HCT116 (cell line): ENCODE measurements at regions not wholly inside any gene's neighbourhood (a gene's known extent, or its start where the extent isn't known, plus 50 kb on each side); places are given as distances from the start of the nearest gene placed in this dataset.

ENCODE experiments used
- CTCF ChIP-seq, 3 experiments: fragments of 200-600 bp in 1 of 3; sonication (generic) in 1 of 3; IDR thresholded peaks in 2 of 3; conservative IDR thresholded peaks in 1 of 3; 2 replicates each; pipeline ENCODE4 v1.5.1; 2012 to 2017; ENCODE audit warnings: low read depth in 2 of 3, low read length in 2 of 3, antibody characterized with exemption in 1 of 3, borderline replicate concordance in 1 of 3, control low read depth in 1 of 3, mild to moderate bottlenecking in 1 of 3, mixed read lengths in 1 of 3, mixed run types in 1 of 3, moderate library complexity in 1 of 3; ENCODE audit not compliant: insufficient read depth in 1 of 3
- EZH2 ChIP-seq: fragments of 200-600 bp; sonication (generic); IDR thresholded peaks from 2 replicates; pipeline ENCODE4 v1.6.1; 2017; ENCODE audit warnings: antibody characterized with exemption, mixed run types
- EZH2phosphoT487 ChIP-seq: fragments of 200-600 bp; IDR thresholded peaks from 2 replicates; pipeline ENCODE4 v1.6.1; 2018; ENCODE audit warnings: antibody characterized with exemption, borderline replicate concordance
- POLR2A ChIP-seq: IDR thresholded peaks from 2 replicates; pipeline ENCODE4 v1.7.0; 2011; ENCODE audit warnings: borderline replicate concordance; ENCODE audit not compliant: insufficient read depth, insufficient read length; ENCODE audit errors: extremely low read depth

GRCh38 chr21:35394049-35394448, 344.9 kb upstream of the RUNX1 start:
- TF ChIP-seq CTCF (IDR thresholded peaks at IDR 0.05 in 2 of 3, conservative IDR thresholded peaks at IDR 0.05 in 1 of 3; ENCODE audit: borderline replicate concordance in 1 of 3, insufficient read depth in 1 of 3, low read depth in 2 of 3, low read length in 2 of 3) = no peak
- no peak for TF ChIP-seq EZH2phosphoT487
- no peak for TF ChIP-seq EZH2
- no peak for TF ChIP-seq POLR2A
